Globus pallidus (tissue), 1 donor: ENCODE measurements at regions not wholly inside any gene's neighbourhood (a gene's known extent, or its start where the extent isn't known, plus 50 kb on each side); places are given as distances from the start of the nearest gene placed in this dataset.
A peak's percentile ranks its signal among the peaks of the same experiment; 100 is the strongest.
"Not testable (repeated sequence)": the region's sequence is repeated elsewhere in the genome, so short reads cannot be mapped to it uniquely, and the experiment has no call there.

ENCODE experiments used
- DNase-seq: peaks from one replicate; pipeline ENCODE4 v3.0.0-alpha.2; 2015; ENCODE audit warnings: low spot score

GRCh38 chr4:131638781-131639180 lies 1510.3 kb upstream of the PCDH10 start:
- DNase-seq: no peak

GRCh38 chr4:131644619-131645018 lies 1504.5 kb upstream of the PCDH10 start:
- DNase-seq: no peak

GRCh38 chr4:131649227-131649626 lies 1499.9 kb upstream of the PCDH10 start:
- DNase-seq: no peak

GRCh38 chr4:131650951-131651350 lies 1498.1 kb upstream of the PCDH10 start:
- no peak for DNase-seq

- DNase-seq: not testable (repeated sequence)
Measured at GRCh38 chr4:131683314-131683713, 1465.8 kb upstream of the PCDH10 start.

- DNase-seq: no peak
Measured at GRCh38 chr4:131721883-131722282, 1427.2 kb upstream of the PCDH10 start.

- not testable (repeated sequence) for DNase-seq
Measured at GRCh38 chr4:131723069-131723468, 1426.0 kb upstream of the PCDH10 start.

- peak; percentile 49 for DNase-seq
Measured at GRCh38 chr4:131724847-131725246, 1424.2 kb upstream of the PCDH10 start.

GRCh38 chr4:131725521-131725920 lies 1423.6 kb upstream of the PCDH10 start:
- DNase-seq: not testable (repeated sequence)

- DNase-seq: not testable (repeated sequence)
Measured at GRCh38 chr4:131726940-131727339, 1422.2 kb upstream of the PCDH10 start.

- DNase-seq: not testable (repeated sequence)
Measured at GRCh38 chr4:131727418-131727817, 1421.7 kb upstream of the PCDH10 start.

GRCh38 chr4:131729205-131729604 lies 1419.9 kb upstream of the PCDH10 start:
- DNase-seq: not testable (repeated sequence)

- DNase-seq: not testable (repeated sequence)
Measured at GRCh38 chr4:131729716-131730398, 1419.2 kb upstream of the PCDH10 start.

GRCh38 chr4:131730574-131730973 lies 1418.5 kb upstream of the PCDH10 start:
- not testable (repeated sequence) for DNase-seq

- DNase-seq: not testable (repeated sequence)
Measured at GRCh38 chr4:131732034-131732630, 1417.0 kb upstream of the PCDH10 start.

GRCh38 chr4:131734321-131734720 lies 1414.8 kb upstream of the PCDH10 start:
- DNase-seq: not testable (repeated sequence)

GRCh38 chr4:131734851-131735385 lies 1414.2 kb upstream of the PCDH10 start:
- not testable (repeated sequence) for DNase-seq

- not testable (repeated sequence) for DNase-seq
Measured at GRCh38 chr4:131738991-131739390, 1410.1 kb upstream of the PCDH10 start.

- not testable (repeated sequence) for DNase-seq
Measured at GRCh38 chr4:131741836-131742235, 1407.3 kb upstream of the PCDH10 start.

GRCh38 chr4:131742536-131743205 lies 1406.4 kb upstream of the PCDH10 start:
- DNase-seq: peak; percentile 4

- not testable (repeated sequence) for DNase-seq
Measured at GRCh38 chr4:131743348-131743747, 1405.7 kb upstream of the PCDH10 start.

- not testable (repeated sequence) for DNase-seq
Measured at GRCh38 chr4:131747203-131747602, 1401.9 kb upstream of the PCDH10 start.

GRCh38 chr4:131749224-131749623 lies 1399.9 kb upstream of the PCDH10 start:
- not testable (repeated sequence) for DNase-seq
